ENCODE measurements at regions not wholly inside any gene's neighbourhood (a gene's known extent, or its start where the extent isn't known, plus 50 kb on each side); places are given as distances from the start of the nearest gene placed in this dataset.

DNA sequence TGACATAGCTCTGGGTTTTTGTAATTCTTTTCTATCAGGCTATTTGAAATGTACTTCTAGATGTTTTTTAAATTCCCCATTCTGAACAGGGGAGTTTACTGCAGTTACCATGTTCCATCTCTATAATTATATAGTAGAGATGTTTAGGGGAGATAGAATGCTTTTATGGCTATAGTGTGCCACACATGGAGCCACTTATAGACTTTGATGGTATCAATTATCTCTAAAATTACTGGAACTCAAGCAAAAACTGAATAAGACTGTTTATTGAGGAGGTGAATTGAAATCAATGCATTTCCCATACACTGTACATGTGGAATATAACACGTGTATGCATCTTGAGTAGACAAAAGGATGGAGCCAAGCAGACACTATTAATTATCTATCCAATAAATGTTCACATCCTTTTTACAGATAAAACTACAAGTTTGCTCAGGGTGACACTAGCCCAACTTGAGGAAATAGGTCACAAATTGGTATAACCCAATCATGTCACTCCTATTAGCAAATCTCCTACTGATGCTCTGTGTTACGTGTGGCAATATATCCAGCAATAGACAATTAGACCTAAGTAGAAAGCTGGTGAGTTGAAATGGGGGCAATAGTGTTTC lies 1882.6 kb downstream of the PCDH9 start:
- no peak for TF ChIP-seq POLR2A (IDR thresholded peaks at IDR 0.05)
- TF ChIP-seq, protein P1, sequence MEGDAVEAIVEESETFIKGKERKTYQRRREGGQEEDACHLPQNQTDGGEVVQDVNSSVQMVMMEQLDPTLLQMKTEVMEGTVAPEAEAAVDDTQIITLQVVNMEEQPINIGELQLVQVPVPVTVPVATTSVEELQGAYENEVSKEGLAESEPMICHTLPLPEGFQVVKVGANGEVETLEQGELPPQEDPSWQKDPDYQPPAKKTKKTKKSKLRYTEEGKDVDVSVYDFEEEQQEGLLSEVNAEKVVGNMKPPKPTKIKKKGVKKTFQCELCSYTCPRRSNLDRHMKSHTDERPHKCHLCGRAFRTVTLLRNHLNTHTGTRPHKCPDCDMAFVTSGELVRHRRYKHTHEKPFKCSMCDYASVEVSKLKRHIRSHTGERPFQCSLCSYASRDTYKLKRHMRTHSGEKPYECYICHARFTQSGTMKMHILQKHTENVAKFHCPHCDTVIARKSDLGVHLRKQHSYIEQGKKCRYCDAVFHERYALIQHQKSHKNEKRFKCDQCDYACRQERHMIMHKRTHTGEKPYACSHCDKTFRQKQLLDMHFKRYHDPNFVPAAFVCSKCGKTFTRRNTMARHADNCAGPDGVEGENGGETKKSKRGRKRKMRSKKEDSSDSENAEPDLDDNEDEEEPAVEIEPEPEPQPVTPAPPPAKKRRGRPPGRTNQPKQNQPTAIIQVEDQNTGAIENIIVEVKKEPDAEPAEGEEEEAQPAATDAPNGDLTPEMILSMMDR (IDR thresholded peaks at IDR 0.05), result no peak
